ENCODE measurements at regions not wholly inside any gene's neighbourhood (a gene's known extent, or its start where the extent isn't known, plus 50 kb on each side); places are given as distances from the start of the nearest gene placed in this dataset.

DNA sequence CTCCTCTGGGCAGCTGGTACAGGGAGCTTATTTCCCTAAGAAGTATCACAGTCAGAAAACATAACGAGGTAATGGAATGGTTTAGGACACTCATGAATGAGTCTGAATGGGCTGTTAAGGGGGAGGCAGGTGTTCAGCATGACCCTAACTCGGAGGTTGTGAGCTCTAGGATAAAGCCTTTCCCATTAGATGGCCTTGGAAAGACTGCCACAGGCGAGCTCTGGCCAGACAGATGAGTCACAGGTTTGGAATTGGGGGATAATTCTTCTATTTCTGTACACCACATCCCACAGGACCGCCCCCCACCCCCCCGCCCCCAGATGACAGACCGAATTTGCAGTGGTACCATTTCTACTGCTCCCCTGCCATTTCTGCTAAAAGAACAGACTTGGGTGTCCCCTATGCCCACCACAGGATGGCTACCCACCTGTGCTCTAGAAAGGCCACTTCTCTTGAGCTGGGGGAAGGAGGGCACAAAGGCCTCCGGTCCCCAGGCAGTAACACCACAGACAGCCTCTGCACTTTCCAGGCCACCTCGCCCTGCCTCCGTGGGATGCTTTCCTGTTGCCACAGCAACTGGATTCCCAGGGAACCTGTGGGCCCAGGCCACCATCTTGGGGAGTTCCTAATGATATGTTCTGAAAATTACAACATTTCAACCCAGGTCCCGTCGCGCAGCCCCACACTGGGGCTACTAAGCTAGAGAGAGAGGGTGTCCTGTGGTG lies 76.7 kb downstream of the TRIM29 start:
- H3K4me3 ChIP-seq (ENCODE audit: low read length), result no peak overlapping the region
- DNase-seq (ENCODE audit: low read depth), result peak; percentile 55
- TF ChIP-seq, protein P1, sequence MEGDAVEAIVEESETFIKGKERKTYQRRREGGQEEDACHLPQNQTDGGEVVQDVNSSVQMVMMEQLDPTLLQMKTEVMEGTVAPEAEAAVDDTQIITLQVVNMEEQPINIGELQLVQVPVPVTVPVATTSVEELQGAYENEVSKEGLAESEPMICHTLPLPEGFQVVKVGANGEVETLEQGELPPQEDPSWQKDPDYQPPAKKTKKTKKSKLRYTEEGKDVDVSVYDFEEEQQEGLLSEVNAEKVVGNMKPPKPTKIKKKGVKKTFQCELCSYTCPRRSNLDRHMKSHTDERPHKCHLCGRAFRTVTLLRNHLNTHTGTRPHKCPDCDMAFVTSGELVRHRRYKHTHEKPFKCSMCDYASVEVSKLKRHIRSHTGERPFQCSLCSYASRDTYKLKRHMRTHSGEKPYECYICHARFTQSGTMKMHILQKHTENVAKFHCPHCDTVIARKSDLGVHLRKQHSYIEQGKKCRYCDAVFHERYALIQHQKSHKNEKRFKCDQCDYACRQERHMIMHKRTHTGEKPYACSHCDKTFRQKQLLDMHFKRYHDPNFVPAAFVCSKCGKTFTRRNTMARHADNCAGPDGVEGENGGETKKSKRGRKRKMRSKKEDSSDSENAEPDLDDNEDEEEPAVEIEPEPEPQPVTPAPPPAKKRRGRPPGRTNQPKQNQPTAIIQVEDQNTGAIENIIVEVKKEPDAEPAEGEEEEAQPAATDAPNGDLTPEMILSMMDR (conservative IDR thresholded peaks at IDR 0.05; ENCODE audit: low read depth, low read length), result no peak

DNA sequence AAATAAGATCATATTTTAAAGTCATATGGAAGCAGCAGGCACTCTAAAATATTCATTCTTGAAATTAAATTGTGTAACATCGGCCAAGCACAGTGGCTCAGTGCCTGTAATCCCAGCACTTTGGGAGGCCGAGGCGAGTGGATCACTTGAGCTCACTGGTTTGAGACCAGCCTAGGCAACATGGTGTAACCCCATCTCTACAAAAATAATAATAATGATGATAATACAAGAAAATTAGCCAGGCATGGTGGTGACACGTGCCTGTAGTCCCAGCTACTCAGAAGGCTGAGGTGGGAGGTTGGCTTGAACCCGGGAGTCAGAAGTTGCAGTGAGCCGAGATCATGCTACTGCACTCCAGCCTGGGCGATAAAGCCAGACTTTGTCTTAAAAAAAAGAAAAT lies 77.4 kb downstream of the TRIM29 start:
- TF ChIP-seq, protein P1 (conservative IDR thresholded peaks at IDR 0.05; ENCODE audit: low read depth, low read length), result no peak
- DNase-seq (ENCODE audit: low read depth), result no peak
- H3K4me3 ChIP-seq (ENCODE audit: low read length), result no peak overlapping the region

DNA sequence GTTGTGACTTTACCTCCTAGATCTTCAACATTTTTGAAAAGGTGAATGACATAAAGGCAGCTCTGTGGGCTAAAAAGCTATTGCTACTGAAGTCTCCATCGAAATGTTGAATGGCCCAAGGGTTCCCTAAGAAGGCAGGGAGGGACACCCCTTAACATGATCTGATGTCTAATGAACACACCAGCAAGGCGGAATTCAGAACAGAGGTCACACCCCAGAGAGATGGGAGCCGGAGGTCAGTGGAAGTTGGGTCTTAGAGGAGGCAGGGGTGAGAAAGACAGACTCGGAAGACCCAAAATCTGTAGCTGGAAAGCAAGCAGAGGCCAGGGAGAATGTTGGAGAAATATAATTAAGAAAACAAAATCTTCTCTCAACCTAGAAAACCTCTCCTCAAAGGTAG lies 79.0 kb downstream of the TRIM29 start:
- no peak for DNase-seq (ENCODE audit: low read depth)
- TF ChIP-seq, protein P1 (conservative IDR thresholded peaks at IDR 0.05; ENCODE audit: low read depth, low read length), result no peak
- H3K4me3 ChIP-seq (ENCODE audit: low read length), result no peak overlapping the region

DNA sequence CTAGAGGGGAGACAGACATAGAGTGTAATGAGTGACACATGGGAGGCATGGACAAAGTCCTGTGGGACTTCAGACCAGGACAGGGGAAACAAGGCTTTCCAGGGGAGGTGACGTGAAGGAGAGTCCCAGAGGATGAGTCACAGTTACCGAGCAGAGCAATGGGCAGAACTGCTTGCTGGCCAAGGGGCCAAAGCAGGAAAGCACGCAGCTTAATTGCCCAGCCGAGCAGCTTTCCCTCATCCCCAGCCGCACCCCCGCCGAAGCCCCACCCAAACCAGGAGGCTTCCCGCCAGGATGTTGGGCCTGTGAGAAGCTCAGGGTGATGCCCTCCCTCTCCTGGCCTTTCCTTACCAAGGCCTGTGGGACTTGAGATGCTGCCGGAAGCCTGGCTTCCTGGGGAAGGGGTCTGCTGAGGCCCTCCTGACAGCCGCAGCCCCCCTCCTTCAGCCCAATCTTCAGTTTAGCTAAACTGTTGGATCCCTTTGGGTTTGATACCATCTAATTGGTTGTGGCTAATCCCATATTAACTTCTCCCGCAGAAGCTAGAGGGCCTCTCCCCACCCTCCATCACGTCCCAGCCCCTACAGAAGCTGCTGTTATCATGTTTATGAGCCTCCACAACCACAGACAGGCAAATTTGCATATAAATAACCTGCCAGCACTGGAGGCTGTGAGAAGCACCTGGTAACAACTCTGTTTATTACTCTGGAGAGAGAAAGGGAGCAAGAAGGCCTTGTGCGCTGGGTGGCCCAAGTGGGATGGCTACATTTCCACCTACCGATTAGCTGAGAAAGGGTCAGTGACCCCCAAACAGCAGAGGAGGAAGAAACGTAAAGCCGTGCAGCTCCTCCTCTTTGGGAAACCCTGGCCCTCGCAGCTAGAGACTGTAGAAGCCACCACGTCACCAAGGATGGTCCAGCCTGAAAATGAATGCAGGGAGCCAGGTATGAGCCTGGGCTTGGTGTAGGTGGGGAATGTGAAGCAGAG lies 80.0 kb downstream of the TRIM29 start:
- no peak for DNase-seq (ENCODE audit: low read depth)
- TF ChIP-seq, protein P1 (conservative IDR thresholded peaks at IDR 0.05; ENCODE audit: low read depth, low read length), result no peak
- no peak overlapping the region for H3K4me3 ChIP-seq (ENCODE audit: low read length)

DNA sequence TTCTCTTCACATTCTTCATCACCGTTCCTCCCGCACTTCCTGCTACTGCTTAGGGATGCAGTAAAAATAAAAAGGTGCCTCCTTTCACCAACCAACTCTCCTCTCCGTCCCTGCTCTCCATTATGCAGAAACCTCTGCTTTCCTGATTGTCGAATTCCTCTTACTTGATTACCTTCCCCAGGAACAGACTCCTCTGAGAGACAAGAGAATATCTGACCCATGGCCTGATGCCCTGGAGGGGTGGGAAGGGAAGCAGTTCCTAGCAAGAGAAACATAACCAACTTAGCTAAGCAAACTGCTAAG lies 80.9 kb downstream of the TRIM29 start:
- no peak for DNase-seq (ENCODE audit: low read depth)
- H3K4me3 ChIP-seq (ENCODE audit: low read length), result no peak overlapping the region
- TF ChIP-seq, protein P1 (conservative IDR thresholded peaks at IDR 0.05; ENCODE audit: low read depth, low read length), result no peak

DNA sequence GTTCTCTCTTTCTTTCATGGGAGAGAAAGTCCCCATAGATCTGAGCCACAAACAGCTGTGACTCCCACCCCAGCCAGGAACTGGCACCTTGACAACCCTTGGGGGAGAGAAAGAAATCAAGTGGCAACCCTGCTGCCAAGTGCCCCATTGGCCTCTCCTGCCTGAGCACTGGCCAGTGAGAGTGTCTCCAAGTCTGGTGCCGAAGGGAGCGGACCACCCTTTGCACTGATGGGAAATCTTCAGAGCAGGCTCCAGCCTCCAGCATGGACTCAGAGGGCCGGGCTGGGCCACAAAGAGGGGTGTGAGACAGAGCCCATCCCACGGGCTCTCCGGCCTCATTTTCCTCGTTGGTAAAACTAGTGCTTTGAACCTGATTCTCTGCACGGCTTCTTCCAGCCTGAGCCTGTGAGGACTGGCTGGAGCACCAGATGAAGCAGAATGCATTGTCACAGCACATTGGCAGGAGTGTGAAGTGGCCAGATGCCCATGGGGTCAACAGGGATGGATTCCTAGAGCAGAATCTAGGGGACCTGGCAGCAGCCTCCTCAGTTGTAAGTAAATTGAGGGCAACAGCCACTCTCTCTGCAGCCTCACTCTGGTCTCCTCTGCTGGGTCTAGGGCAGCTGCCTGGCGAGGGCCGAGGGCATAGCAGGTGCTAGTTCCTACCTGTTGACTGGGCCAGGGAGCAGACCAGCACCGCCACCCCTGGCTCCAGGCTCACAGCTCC lies 81.4 kb downstream of the TRIM29 start:
- H3K4me3 ChIP-seq (ENCODE audit: low read length), result no peak overlapping the region
- DNase-seq (ENCODE audit: low read depth), result no peak
- TF ChIP-seq, protein P1 (conservative IDR thresholded peaks at IDR 0.05; ENCODE audit: low read depth, low read length), result no peak

Data from retinal pigment epithelial cell (primary cell).